HCT116 (cell line): ENCODE measurements at regions not wholly inside any gene's neighbourhood (a gene's known extent, or its start where the extent isn't known, plus 50 kb on each side); places are given as distances from the start of the nearest gene placed in this dataset.

Source experiments
- ATAC-seq: fragments of 200-7000 bp; cut with Tn5 transposase; 2 replicates; pipeline ENCODE4 v1.9.1; 2020; ENCODE audit warnings: mild to moderate bottlenecking, moderate library complexity
- BruUV-seq: library from RNA; stranded (reverse); fragments of 400-500 nt; replicated peaks from 2 replicates; lab custom pipeline; 2021; lab: Mats Ljungman, UMichigan
- CTCF ChIA-PET: fragments of 300-600 bp; sonication (Branson Sonifier 250); formaldehyde crosslinking; loops from one replicate; lab custom pipeline; 2021; ENCODE audit warnings: antibody characterized with exemption; lab: Charles Lee
- POLR2A ChIA-PET: fragments of 300-600, 350-600 bp; sonication (Branson Sonifier 250); formaldehyde crosslinking; loops from one replicate; lab custom pipeline; 2021; ENCODE audit warnings: antibody characterized with exemption; lab: Charles Lee
- RAD21 ChIA-PET, 2 experiments: fragments of 300-600 bp; sonication (Branson Sonifier 250); formaldehyde crosslinking; loops; one replicate each; lab custom pipeline; 2023; ENCODE audit warnings: low total read pairs in 2 of 2; ENCODE audit not compliant: uncharacterized antibody in 2 of 2, unreplicated experiment in 2 of 2, low non-redundant PET in 1 of 2; lab: Charles Lee
- DNase-seq: peaks from one replicate; pipeline ENCODE4 v3.0.0-alpha.2; 2010; ENCODE audit warnings: low read depth, low spot score
- H2AFZ ChIP-seq: fragments of 200-600 bp; shearing (Covaris generic), sonication (generic); 2 replicates; pipeline ENCODE4 v1.6.1; 2017; ENCODE audit warnings: low read depth, mixed run types, mixed read lengths, antibody characterized with exemption, low read length; ENCODE audit not compliant: poor library complexity, severe bottlenecking
- H3K27ac ChIP-seq: 2 replicates; pipeline ENCODE4 v1.5.1; 2012; ENCODE audit warnings: low read depth, low read length
- H3K27me3 ChIP-seq: fragments of 200-600 bp; sonication (generic); 2 replicates; pipeline ENCODE4 v1.6.1; 2016; ENCODE audit warnings: mixed run types, low read length, mixed read lengths; ENCODE audit not compliant: insufficient read depth
- H3K36me3 ChIP-seq, 2 experiments: fragments of 200-500 bp in 1 of 2; fragments of 200-600 bp in 1 of 2; sonication (Bioruptor generic) in 1 of 2; sonication (generic) in 1 of 2; 2 replicates each; pipeline versions ENCODE4 v1.5.1 to v1.6.1; 2014 to 2016; ENCODE audit warnings: low read length in 2 of 2, inconsistent platforms in 1 of 2, mixed read lengths in 1 of 2, mixed run types in 1 of 2; ENCODE audit not compliant: insufficient read depth in 2 of 2, control insufficient read depth in 1 of 2
- H3K4me1 ChIP-seq, 2 experiments: fragments of 200-600 bp in 1 of 2; sonication (generic) in 1 of 2; 2 replicates each; pipeline versions ENCODE4 v1.5.1 to v1.6.1; 2012 to 2017; ENCODE audit warnings: low read length in 2 of 2, inconsistent platforms in 1 of 2, mild to moderate bottlenecking in 1 of 2, mixed read lengths in 1 of 2, mixed run types in 1 of 2, moderate library complexity in 1 of 2; ENCODE audit not compliant: insufficient read depth in 2 of 2, control insufficient read depth in 1 of 2
- H3K4me2 ChIP-seq: fragments of 200-600 bp; sonication (generic); 2 replicates; pipeline ENCODE4 v1.6.1; 2017; ENCODE audit warnings: mixed run types, low read length, mixed read lengths
- H3K4me3 ChIP-seq, 2 experiments: fragments of 200-600 bp in 1 of 2; sonication (generic) in 1 of 2; replicated peaks in 1 of 2; 2 replicates each; pipeline ENCODE4 v1.5.1; 2011 to 2016; ENCODE audit warnings: low read length in 2 of 2, control low read depth in 1 of 2, low read depth in 1 of 2, mild to moderate bottlenecking in 1 of 2, mixed read lengths in 1 of 2, mixed run types in 1 of 2
- H3K79me2 ChIP-seq: fragments of 200-600 bp; sonication (generic); 2 replicates; pipeline ENCODE4 v1.6.1; 2017; ENCODE audit warnings: mild to moderate bottlenecking, mixed run types, low read length, moderate library complexity, mixed read lengths; ENCODE audit not compliant: insufficient read depth
- H3K9ac ChIP-seq: fragments of 200-600 bp; sonication (generic); 2 replicates; pipeline ENCODE4 v1.6.1; 2016; ENCODE audit warnings: low read length, mixed read lengths
- H3K9me2 ChIP-seq: fragments of 200-600 bp; sonication (generic), shearing (Covaris generic); 2 replicates; pipeline ENCODE4 v1.6.1; 2017; ENCODE audit warnings: mixed run types, mild to moderate bottlenecking, moderate library complexity; ENCODE audit not compliant: insufficient read depth
- H3K9me3 ChIP-seq, 2 experiments: fragments of 200-500 bp in 1 of 2; fragments of 200-600 bp in 1 of 2; sonication (Bioruptor generic) in 1 of 2; sonication (generic) in 1 of 2; 2 replicates each; pipeline ENCODE4 v1.6.1; 2014 to 2017; ENCODE audit warnings: low read length in 2 of 2, mixed read lengths in 2 of 2, inconsistent platforms in 1 of 2, low read depth in 1 of 2, mild to moderate bottlenecking in 1 of 2, mixed run types in 1 of 2, moderate library complexity in 1 of 2; ENCODE audit not compliant: control insufficient read depth in 1 of 2, insufficient read depth in 1 of 2
- H4K20me1 ChIP-seq: fragments of 200-600 bp; sonication (generic), shearing (Covaris generic); 2 replicates; pipeline ENCODE4 v1.6.1; 2017; ENCODE audit warnings: mixed run types, mild to moderate bottlenecking, moderate library complexity; ENCODE audit not compliant: insufficient read depth
- ATF3 ChIP-seq: IDR thresholded peaks from 2 replicates; pipeline ENCODE4 v1.6.1; 2012
- CBX3 ChIP-seq: IDR thresholded peaks from 2 replicates; pipeline ENCODE4 v1.6.1; 2012; ENCODE audit warnings: low read depth
- EGR1 ChIP-seq: IDR thresholded peaks from 2 replicates; pipeline ENCODE4 v1.6.1; 2012; ENCODE audit warnings: low read depth
- EZH2 ChIP-seq: fragments of 200-600 bp; sonication (generic); IDR thresholded peaks from 2 replicates; pipeline ENCODE4 v1.6.1; 2017; ENCODE audit warnings: antibody characterized with exemption, mixed run types
- JUND ChIP-seq: IDR thresholded peaks from 2 replicates; pipeline ENCODE4 v1.6.1; 2012
- RAD21 ChIP-seq: IDR thresholded peaks from 2 replicates; pipeline ENCODE4 v1.6.1; 2012; ENCODE audit warnings: low read depth, mild to moderate bottlenecking
- TCF7L2 ChIP-seq: IDR thresholded peaks from 2 replicates; pipeline ENCODE4 v1.7.0; 2011; ENCODE audit warnings: borderline replicate concordance, inconsistent platforms; ENCODE audit not compliant: insufficient read depth, insufficient read length; ENCODE audit errors: extremely low read depth
- ZBTB33 ChIP-seq: IDR thresholded peaks from 2 replicates; pipeline ENCODE4 v1.6.1; 2011; ENCODE audit warnings: mild to moderate bottlenecking, low read length, moderate library complexity; ENCODE audit not compliant: insufficient replicate concordance; ENCODE audit errors: extremely low read depth
- ZFX ChIP-seq: fragments of 450-650 bp; IDR thresholded peaks from 2 replicates; pipeline ENCODE4 v1.6.1; 2017
- ZNF274 ChIP-seq: fragments of 200-500 bp; sonication (Bioruptor generic); IDR thresholded peaks from 2 replicates; pipeline ENCODE4 v1.6.1; 2014; ENCODE audit warnings: mild to moderate bottlenecking, low read depth, low read length, inconsistent platforms
- intact Hi-C: fragments of 100-400 bp; cut with micrococcal nuclease; formaldehyde crosslinking; loops from 2 replicates; pipeline ENCODE4 v1.10.0; 2022

- POLR2A ChIA-PET: no interaction called here
- Histone ChIP-seq H3K79me2 (no peaks in the 10 kb centered on the region), H3K4me2 (no peak overlapping the region), H3K27me3 (no peaks in the 10 kb centered on the region), H4K20me1 (no peaks in the 10 kb centered on the region; the same call in 1 of the 2 replicates), H3K36me3 (no peaks in the 10 kb centered on the region), H2AFZ (no peak overlapping the region), H3K4me1 (no peaks in the 10 kb centered on the region), H3K4me3 (no peak overlapping the region), H3K27ac (no peak overlapping the region), H3K9me3 (no peaks in the 10 kb centered on the region), H3K9ac (no peak overlapping the region), H3K9me2 (no peaks in the 10 kb centered on the region)
- no TSS peak for BruUV-seq
- CTCF ChIA-PET: no interaction called here
- intact Hi-C loops: no loop called here
- TF ChIP-seq EGR1 (no peak), TCF7L2 (no peak), JUND (no peak), RAD21 (no peak), ZNF274 (no peak), EZH2 (no peak), ZFX (no peak), ATF3 (no peak), CBX3 (no peak), ZBTB33 (no peak)
- RAD21 ChIA-PET: no interaction called here
- no peak for DNase-seq
- no peak for ATAC-seq
These were observed 55.7 kb upstream of the GRM7 start for GRCh38 chr3:6805236-6805635.
